CD4-positive, alpha-beta T cell treated with Interleukin-2 at 100 ng/mL for 4 hours (primary cell): ENCODE measurements at regions not wholly inside any gene's neighbourhood (a gene's known extent, or its start where the extent isn't known, plus 50 kb on each side); places are given as distances from the start of the nearest gene placed in this dataset.

Experiments used
- DNase-seq: peaks from one replicate; pipeline ENCODE4 v3.0.0-alpha.2; 2020; ENCODE audit warnings: low spot score

GRCh38 chr1:219276049-219276738 lies 102.5 kb downstream of the LYPLAL1 start:
- no peak for DNase-seq

GRCh38 chr1:219273088-219273686 lies 99.5 kb downstream of the LYPLAL1 start:
- no peak for DNase-seq

- no peak for DNase-seq
Measured at GRCh38 chr1:219271818-219272535, 98.3 kb downstream of the LYPLAL1 start.

- DNase-seq, result no peak
Measured at GRCh38 chr1:219269171-219269570, 95.5 kb downstream of the LYPLAL1 start.

- DNase-seq, result no peak
Measured at GRCh38 chr1:219266524-219266923, 92.8 kb downstream of the LYPLAL1 start.

GRCh38 chr1:219265026-219265515 lies 91.4 kb downstream of the LYPLAL1 start:
- no peak for DNase-seq

GRCh38 chr1:219264561-219264960 lies 90.9 kb downstream of the LYPLAL1 start:
- no peak for DNase-seq
